T-helper 1 cell treated with Interleukin-12 subunit alpha and Interleukin-12 subunit beta and Interleukin-4 antibody, amounts not matched to agents 30 μg/mL and 1 μg/mL, for 36 hours (primary cell): ENCODE measurements at regions not wholly inside any gene's neighbourhood (a gene's known extent, or its start where the extent isn't known, plus 50 kb on each side); places are given as distances from the start of the nearest gene placed in this dataset.
"Not testable (repeated sequence)": the region's sequence is repeated elsewhere in the genome, so short reads cannot be mapped to it uniquely, and the experiment has no call there.

Experiments used
- H3K27ac Mint-ChIP-seq: one replicate; pipeline ENCODE4 v1.8.0; 2021; ENCODE audit warnings: mild to moderate bottlenecking, mixed read lengths
- H3K27me3 Mint-ChIP-seq: one replicate; pipeline ENCODE4 v1.8.0; 2021; ENCODE audit warnings: low read depth, mixed read lengths
- H3K36me3 Mint-ChIP-seq: one replicate; pipeline ENCODE4 v1.8.0; 2021; ENCODE audit warnings: low read depth, mixed read lengths
- H3K4me1 Mint-ChIP-seq: one replicate; pipeline ENCODE4 v1.8.0; 2021; ENCODE audit warnings: low read depth, mixed read lengths
- H3K4me3 Mint-ChIP-seq: one replicate; pipeline ENCODE4 v1.8.0; 2021; ENCODE audit warnings: mild to moderate bottlenecking, moderate library complexity, mixed read lengths
- H3K9me3 Mint-ChIP-seq: one replicate; pipeline ENCODE4 v1.8.0; 2021; ENCODE audit warnings: mixed read lengths

DNA sequence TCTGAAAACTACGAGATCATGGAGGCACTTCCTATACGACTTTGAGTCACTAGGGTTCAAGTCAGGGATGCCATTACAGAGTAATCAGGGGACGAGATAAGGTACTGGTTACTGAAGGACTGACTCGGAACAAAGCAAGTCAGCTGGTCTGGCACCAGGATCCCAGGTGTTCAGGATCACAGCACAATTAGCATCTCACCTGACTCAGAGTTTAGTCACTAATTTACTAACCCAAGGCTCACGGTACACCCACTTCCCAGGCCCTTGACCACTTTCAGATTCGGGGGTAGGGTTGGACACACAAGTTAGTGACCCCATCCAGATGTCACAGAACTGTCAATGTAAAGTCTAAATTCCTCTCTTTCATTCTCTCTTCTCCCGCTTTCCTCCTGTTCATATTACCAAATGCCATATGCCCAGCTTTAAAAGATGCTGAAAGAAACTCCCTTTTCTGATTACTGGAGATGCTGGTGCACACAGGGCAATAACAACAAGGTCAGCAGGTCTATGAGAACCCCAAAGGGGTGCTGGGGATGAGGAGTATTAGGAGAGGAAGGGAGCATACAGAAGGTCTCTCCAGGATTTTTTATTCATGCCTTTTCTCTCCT, 657.8 kb downstream of the TLE1 start:
- no peak overlapping the region for H3K27ac Mint-ChIP-seq
- H3K27me3 Mint-ChIP-seq: no peaks in the 10 kb centered on the region
- H3K4me3 Mint-ChIP-seq: no peak overlapping the region
- H3K36me3 Mint-ChIP-seq: peaks cover 2% of the 10 kb centered on the region
- H3K4me1 Mint-ChIP-seq: peaks cover 4% of the 10 kb centered on the region
- no peaks in the 10 kb centered on the region for H3K9me3 Mint-ChIP-seq

GRCh38 chr9:81030027-81030426, 659.3 kb downstream of the TLE1 start:
- no peaks in the 10 kb centered on the region for H3K27me3 Mint-ChIP-seq
- no peak overlapping the region for H3K27ac Mint-ChIP-seq
- peaks cover 2% of the 10 kb centered on the region for H3K36me3 Mint-ChIP-seq
- no peaks in the 10 kb centered on the region for H3K9me3 Mint-ChIP-seq
- H3K4me1 Mint-ChIP-seq: peaks cover 4% of the 10 kb centered on the region
- no peak overlapping the region for H3K4me3 Mint-ChIP-seq

GRCh38 chr9:81028504-81028903, 660.8 kb downstream of the TLE1 start:
- no peak overlapping the region for H3K27ac Mint-ChIP-seq
- peaks cover under 1% of the 10 kb centered on the region for H3K36me3 Mint-ChIP-seq
- peaks cover 4% of the 10 kb centered on the region for H3K4me1 Mint-ChIP-seq
- no peaks in the 10 kb centered on the region for H3K27me3 Mint-ChIP-seq
- H3K4me3 Mint-ChIP-seq: no peak overlapping the region
- H3K9me3 Mint-ChIP-seq: no peaks in the 10 kb centered on the region

GRCh38 chr9:81022177-81022576, 667.2 kb downstream of the TLE1 start:
- Mint-ChIP-seq H3K27me3 (no peaks in the 10 kb centered on the region), H3K27ac (no peak overlapping the region), H3K4me1 (no peaks in the 10 kb centered on the region), H3K36me3 (no peaks in the 10 kb centered on the region), H3K9me3 (no peaks in the 10 kb centered on the region), H3K4me3 (no peak overlapping the region)

DNA sequence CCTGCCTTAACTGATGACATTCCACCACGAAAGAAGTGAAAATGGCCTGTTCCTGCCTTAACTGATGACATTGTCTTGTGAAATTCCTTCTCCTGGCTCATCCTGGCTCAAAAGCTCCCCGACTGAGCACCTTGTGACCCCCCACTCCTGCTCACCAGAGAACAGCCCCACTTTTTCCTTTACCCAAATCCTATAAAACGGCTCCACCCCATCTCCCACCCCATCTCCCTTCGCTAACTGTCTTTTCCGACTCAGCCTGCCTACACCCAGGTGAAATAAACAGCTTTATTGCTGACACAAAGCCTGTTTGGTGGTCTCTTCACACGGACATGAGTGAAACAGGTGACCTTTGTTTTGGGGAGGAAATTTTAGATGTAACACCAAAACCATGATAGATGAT, 674.4 kb downstream of the TLE1 start:
- H3K27me3 Mint-ChIP-seq, H3K4me3 Mint-ChIP-seq, H3K36me3 Mint-ChIP-seq, H3K4me1 Mint-ChIP-seq, H3K9me3 Mint-ChIP-seq, H3K27ac Mint-ChIP-seq: not testable (repeated sequence)

DNA sequence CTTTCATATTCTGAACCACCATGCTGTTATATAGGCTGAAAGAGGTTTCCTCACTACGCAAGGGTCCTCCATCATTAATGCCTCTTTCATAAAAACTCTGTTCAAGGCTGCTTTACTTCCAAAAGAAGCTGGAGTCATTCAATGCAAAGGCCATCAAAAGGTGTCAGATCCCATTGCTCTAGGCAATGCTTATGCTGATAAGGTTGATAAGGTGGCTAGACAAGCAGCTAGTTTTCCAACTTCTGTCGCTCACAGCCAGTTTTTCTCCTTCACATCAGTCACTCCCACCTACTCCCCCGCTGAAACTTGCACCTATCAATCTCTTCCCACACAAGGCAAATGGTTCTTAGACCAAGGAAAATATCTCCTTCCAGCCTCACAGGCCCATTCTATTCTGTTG, 676.2 kb downstream of the TLE1 start:
- H3K27me3 Mint-ChIP-seq: not testable (repeated sequence)

DNA sequence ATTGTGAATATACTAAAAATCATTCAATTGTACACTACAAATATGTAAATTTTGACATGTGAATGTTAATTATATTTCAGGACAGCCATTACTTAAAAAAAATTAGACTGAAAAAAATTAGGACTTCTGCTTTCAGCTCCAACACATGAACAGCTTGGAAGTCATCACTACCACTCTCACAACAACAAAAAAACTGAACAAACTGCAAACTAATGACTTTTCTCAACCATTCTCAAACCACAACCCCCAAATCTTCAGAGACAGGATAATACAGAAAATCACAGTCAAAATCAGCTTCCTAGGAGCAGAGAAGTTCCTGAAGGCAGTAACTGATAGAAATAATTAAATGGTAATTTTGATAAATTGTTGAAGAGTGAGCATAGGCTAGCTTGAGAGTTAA, 686.4 kb downstream of the TLE1 start:
- H3K27me3 Mint-ChIP-seq: peaks cover 3% of the 10 kb centered on the region
- H3K4me1 Mint-ChIP-seq: peaks cover 5% of the 10 kb centered on the region
- no peak overlapping the region for H3K27ac Mint-ChIP-seq
- H3K9me3 Mint-ChIP-seq: peaks cover 10% of the 10 kb centered on the region
- no peaks in the 10 kb centered on the region for H3K36me3 Mint-ChIP-seq
- H3K4me3 Mint-ChIP-seq: no peak overlapping the region

More for the DNA sequence above, 676.2 kb downstream of the TLE1 start:
- not testable (repeated sequence) for H3K4me3 Mint-ChIP-seq, H3K4me1 Mint-ChIP-seq, H3K36me3 Mint-ChIP-seq, H3K27ac Mint-ChIP-seq, H3K9me3 Mint-ChIP-seq

DNA sequence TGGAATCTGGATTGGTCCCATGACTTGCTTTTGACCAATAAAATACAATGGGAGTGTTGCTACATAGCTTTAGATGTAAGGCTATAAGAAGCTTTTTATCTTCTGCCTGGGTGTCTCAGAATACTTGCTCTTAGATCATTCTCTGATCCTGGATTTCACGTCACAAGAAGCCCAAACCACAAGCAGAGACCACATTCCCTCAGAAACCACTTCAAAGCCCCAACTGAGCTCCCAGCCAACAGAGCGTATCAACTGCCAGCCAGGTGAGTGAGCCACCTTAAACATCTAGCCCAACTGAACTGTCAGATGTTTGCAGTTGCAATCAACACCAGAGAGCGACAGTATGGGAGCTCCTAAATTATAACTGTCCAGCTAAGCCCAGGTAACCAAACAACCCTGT, 687.1 kb downstream of the TLE1 start:
- Mint-ChIP-seq H3K9me3 (peaks cover 10% of the 10 kb centered on the region), H3K27me3 (peaks cover 3% of the 10 kb centered on the region), H3K36me3 (no peaks in the 10 kb centered on the region), H3K4me3 (peak overlapping the region; percentile 2), H3K4me1 (peaks cover 5% of the 10 kb centered on the region), H3K27ac (peak overlapping the region; percentile 53)

DNA sequence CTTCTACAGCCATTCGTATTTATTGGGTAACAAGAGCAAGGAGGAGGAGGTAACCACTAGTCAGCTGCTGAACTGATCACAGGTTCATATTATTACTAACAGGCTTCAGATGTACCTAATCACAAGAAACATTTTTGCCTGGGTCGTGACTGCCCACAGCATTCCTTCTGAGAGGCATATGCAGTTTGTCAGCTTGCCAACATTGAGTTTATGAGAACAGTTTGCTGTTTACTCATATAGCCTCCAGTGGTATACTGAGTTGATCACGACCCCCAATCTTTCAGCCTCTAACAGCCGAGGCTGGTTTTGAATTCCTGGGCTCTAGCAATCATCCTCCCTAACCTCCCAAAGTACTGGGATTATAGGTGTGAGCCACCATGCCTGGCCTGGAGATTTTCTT, 693.6 kb downstream of the TLE1 start:
- Mint-ChIP-seq H3K27me3 (peaks cover 3% of the 10 kb centered on the region), H3K9me3 (no peaks in the 10 kb centered on the region), H3K27ac (no peak overlapping the region), H3K4me3 (no peak overlapping the region), H3K4me1 (no peaks in the 10 kb centered on the region), H3K36me3 (no peaks in the 10 kb centered on the region)

GRCh38 chr9:80994892-80995291, 694.5 kb downstream of the TLE1 start:
- Mint-ChIP-seq H3K27me3 (peaks cover 3% of the 10 kb centered on the region), H3K9me3 (no peaks in the 10 kb centered on the region), H3K27ac (no peak overlapping the region), H3K4me1 (no peaks in the 10 kb centered on the region), H3K36me3 (no peaks in the 10 kb centered on the region), H3K4me3 (no peak overlapping the region)

DNA sequence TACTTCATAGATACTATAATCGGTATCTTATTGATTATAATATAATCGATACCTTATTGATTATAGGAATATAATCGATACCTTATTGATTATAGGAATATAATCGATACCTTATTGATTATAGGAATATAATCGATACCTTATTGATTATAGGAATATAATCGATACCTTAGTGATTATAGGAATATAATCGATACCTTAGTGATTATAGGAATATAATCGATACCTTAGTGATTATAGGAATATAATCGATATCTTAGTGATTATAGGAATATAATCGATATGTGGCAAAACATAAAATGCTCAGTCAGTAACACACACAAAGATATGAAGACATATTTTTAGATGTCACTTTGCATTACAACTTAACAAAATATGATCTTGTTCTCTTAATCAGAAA, 703.8 kb downstream of the TLE1 start:
- not testable (repeated sequence) for H3K27me3 Mint-ChIP-seq, H3K27ac Mint-ChIP-seq, H3K4me1 Mint-ChIP-seq, H3K36me3 Mint-ChIP-seq, H3K4me3 Mint-ChIP-seq, H3K9me3 Mint-ChIP-seq

GRCh38 chr9:80976403-80976802, 712.9 kb downstream of the TLE1 start:
- Mint-ChIP-seq H3K4me3 (no peak overlapping the region), H3K36me3 (no peaks in the 10 kb centered on the region), H3K27ac (no peak overlapping the region), H3K9me3 (peaks cover 17% of the 10 kb centered on the region), H3K27me3 (no peaks in the 10 kb centered on the region), H3K4me1 (no peaks in the 10 kb centered on the region)

DNA sequence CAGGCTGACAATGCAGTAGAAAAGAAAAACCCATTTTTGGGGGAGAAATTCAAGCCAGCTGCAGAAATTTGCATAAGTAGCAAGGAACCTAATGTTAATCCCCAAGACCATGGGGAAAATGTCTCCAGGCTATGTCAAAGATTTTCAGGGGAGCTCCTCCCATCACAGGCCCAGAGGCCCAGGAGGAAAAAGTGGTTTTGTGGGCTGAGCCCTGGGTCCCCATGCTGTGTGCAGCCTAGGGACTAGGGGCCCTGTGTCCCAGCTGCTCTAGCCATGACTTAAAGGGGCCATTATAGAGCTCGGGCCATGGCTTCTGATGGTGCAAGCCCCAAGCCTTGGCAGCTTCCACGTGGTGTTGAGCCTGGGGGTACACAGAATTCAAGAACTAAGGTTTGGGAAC, 719.0 kb downstream of the TLE1 start:
- H3K4me1 Mint-ChIP-seq, H3K36me3 Mint-ChIP-seq, H3K27me3 Mint-ChIP-seq, H3K4me3 Mint-ChIP-seq, H3K27ac Mint-ChIP-seq: not testable (repeated sequence)
- peaks cover 19% of the 10 kb centered on the region for H3K9me3 Mint-ChIP-seq

GRCh38 chr9:80968611-80969010, 720.7 kb downstream of the TLE1 start:
- Mint-ChIP-seq H3K27me3 (no peaks in the 10 kb centered on the region), H3K9me3 (peaks cover 14% of the 10 kb centered on the region), H3K27ac (no peak overlapping the region), H3K4me1 (no peaks in the 10 kb centered on the region), H3K36me3 (no peaks in the 10 kb centered on the region), H3K4me3 (no peak overlapping the region)

DNA sequence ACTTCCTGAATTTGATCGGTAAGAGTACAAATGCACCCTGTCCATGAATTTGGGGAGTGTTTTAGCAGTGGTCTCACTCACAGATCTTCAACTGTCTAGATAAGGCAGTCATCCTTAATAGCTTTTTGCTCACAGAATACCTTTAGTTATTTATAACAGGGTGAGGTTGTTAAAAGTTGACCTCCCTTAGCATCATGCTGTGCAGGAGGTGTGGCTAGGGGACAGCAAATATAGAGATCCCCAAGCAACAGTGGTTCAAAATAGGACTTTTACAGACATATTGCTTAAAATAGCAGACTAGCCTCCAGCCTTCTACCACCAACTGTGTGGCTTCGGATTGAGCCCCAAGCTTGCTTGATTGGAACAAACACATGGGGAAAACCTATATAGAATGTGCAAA, 724.4 kb downstream of the TLE1 start:
- Mint-ChIP-seq H3K9me3 (peaks cover 16% of the 10 kb centered on the region), H3K27me3 (no peaks in the 10 kb centered on the region), H3K4me3 (no peak overlapping the region), H3K36me3 (no peaks in the 10 kb centered on the region), H3K27ac (no peak overlapping the region), H3K4me1 (no peaks in the 10 kb centered on the region)

- Mint-ChIP-seq H3K36me3 (no peaks in the 10 kb centered on the region), H3K4me3 (no peak overlapping the region)
These were observed 725.0 kb downstream of the TLE1 start for GRCh38 chr9:80964374-80964773.

More at GRCh38 chr9:80964374-80964773, 725.0 kb downstream of the TLE1 start:
- no peaks in the 10 kb centered on the region for H3K4me1 Mint-ChIP-seq
- peaks cover 11% of the 10 kb centered on the region for H3K9me3 Mint-ChIP-seq
- H3K27me3 Mint-ChIP-seq: no peaks in the 10 kb centered on the region
- H3K27ac Mint-ChIP-seq: no peak overlapping the region
